ENCODE measurements at regions not wholly inside any gene's neighbourhood (a gene's known extent, or its start where the extent isn't known, plus 50 kb on each side); places are given as distances from the start of the nearest gene placed in this dataset.

DNA sequence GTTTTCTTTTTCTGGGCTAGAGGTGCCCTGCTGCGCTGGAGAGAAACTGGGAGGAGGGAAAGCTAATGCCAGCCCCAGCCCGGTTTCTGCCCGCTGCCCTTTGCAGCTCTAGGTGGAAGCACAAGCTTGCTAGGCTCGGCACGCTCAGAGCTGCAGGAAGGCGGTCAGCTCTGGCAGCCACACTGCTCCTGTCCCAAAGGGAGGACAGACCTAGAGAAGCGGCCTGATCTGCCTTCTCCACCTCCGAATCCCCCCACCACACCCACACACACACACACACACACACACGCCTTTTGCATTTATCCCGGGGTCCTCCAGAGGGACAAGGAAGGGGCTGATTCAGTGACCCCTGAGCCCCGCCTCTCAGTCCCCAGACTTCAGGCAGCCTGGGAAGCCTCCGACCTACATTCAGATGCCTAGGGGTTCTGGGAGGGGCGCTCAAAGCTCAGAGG, 418.1 kb downstream of the SOX9 start:
- no peak for TF ChIP-seq GATA3 (IDR thresholded peaks at IDR 0.05; ENCODE audit: low read depth, low read length)
- no peak for TF ChIP-seq GATA2 (IDR thresholded peaks at IDR 0.05; ENCODE audit: low read depth, low read length)

DNA sequence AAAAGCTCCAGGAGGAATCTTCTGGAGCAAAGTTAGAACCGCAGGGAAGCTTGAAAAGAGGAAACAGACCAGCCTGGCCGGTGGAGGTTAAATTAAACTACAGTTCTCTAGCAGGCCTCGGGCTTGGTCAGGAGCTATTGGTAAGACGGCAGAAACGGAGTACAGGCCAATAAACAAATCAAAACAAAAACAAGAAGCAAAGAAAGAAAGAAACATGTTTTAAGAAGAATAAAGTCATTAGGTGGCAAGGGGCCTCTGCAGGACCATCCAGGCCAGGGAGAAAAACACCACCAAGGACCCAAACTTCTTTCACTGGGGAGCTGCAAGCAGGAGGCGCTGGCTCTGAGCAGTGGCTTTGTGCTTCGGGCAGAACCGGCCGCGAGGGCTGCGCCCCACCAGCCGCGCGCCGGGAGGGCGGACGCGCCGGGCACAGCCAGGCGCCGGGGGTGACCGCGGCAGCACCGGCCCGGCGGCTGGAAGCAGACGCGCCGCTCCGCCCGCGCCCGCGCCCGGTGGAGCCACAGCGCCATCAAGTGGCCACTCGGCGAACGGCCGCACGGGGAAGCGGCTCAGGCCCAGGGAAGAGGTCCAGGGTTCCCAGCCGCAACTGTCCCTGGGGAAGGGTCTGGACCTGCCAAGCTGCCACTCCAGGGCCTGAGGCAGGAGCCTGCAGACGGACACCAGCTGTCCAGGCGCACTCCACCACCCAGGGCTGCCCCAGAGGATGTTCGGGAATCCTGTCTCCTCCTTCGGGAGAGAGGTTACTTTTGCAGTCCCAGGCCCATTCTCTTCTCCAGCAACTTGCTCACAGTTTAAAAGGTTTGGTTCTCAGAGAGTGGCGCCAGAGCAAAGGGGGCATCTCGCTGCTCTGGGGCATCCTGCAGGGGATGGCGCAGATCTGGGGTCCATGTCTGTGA, 419.4 kb downstream of the SOX9 start:
- TF ChIP-seq GATA3 (IDR thresholded peaks at IDR 0.05; ENCODE audit: low read depth, low read length) (no peak), GATA2 (IDR thresholded peaks at IDR 0.05; ENCODE audit: low read depth, low read length) (no peak)

DNA sequence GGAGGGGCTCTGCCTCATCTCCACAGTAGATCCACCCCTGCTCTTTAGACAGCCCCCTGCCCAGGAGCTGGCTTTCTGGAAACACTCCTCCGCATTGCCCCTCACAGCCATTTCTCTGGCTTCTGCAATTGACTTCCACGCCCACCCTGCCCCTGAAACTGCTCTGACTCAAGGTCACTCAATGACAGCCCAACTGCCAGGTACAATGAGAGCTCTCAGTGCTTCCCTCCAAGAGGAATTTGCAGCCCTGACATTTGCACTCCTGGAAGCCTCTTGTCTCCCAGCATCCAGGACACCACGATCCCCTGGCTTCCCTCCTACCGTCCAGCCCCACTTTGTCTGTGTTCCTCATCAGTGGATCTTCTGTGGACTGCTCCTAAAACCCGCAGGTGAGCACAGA, 421.5 kb downstream of the SOX9 start:
- no peak for TF ChIP-seq GATA2 (IDR thresholded peaks at IDR 0.05; ENCODE audit: low read depth, low read length)

DNA sequence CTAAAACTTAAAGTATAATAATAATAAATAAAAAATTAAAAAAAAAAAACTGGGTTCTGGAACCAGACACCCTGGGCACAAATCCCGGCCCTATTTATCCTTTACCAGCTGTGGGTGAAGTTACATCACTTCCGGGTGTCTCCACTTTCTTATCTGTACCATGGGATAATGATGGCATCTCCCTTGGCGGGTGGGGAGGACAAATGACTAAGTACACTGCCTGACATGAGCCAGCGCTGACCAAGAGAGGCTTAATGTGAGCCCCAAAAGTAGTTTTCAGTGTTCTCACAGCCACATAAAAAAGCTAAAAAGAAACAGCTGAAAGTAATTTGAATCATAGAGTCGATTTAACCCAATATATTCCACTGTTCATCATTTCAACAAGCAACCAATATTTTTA, 424.9 kb downstream of the SOX9 start:
- TF ChIP-seq GATA3 (IDR thresholded peaks at IDR 0.05; ENCODE audit: low read depth, low read length) (no peak), GATA2 (IDR thresholded peaks at IDR 0.05; ENCODE audit: low read depth, low read length) (no peak)

DNA sequence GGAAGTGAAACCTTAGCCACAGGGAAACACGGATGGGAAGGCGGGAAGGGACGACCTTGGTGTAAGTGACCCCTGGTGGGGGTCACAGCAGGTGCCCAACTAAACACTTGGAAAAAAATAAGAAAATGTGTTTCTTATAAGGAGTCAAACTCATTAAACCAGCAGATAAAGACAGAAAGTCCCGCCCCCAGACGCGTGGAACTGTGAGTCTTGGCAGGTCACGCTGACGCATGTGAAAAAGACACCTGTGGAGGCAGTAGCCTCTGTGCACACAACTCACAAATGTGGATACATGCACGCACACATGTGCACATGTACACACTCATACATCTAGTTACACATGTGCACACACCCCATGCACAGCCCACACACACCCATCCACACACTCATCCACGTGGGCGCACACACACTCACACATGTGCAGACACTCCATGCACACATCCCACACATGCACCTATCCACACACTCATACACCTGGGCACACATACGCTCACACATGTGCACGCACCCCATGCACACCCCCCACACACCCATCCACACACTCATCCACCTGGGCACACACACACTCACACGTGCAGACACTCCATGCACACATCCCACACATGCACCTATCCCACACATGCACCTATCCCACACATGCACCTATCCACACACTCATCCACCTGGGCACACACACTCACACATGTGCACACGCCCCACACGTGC, 432.4 kb downstream of the SOX9 start:
- TF ChIP-seq GATA3 (IDR thresholded peaks at IDR 0.05; ENCODE audit: low read depth, low read length) (no peak), GATA2 (IDR thresholded peaks at IDR 0.05; ENCODE audit: low read depth, low read length) (no peak)

DNA sequence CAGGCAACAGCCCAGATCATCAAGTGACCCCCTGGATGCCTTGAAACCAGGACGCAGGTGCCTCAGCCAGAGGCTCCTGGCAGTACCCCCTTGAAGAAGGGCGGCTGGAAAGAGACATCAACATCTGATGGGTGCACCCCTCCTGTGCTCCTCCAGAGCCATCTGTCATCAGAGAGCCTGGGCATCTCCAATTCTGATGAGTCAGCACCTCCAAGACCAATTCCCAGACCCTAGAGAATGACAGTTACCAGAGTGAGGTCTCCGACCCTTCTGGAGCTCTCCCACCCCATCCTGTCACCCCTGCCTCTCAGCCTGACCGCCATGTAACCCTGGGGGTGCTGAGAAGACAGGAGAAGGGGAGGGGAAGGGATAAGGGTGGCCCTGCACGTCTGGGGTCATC, 433.7 kb downstream of the SOX9 start:
- TF ChIP-seq GATA3 (IDR thresholded peaks at IDR 0.05; ENCODE audit: low read depth, low read length) = no peak
- TF ChIP-seq GATA2 (IDR thresholded peaks at IDR 0.05; ENCODE audit: low read depth, low read length) = no peak

DNA sequence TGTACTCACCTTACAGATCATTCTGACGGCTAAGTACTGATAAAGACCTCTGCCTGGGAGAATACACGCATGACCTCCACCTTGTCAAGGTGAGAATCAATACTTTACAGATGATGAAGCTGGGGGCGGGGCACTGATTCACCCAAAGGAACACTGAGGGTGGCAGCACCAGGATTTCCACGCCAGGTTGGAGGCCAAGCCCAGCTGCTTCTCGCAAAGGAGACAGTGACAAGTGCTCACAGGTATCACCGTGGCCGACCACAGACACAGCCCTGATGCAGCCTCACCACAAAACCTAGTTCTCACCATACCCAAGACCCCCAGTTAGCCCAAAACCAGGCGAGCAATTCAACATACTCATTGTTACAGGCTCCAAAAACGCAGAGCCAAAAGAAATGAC, 434.2 kb downstream of the SOX9 start:
- TF ChIP-seq GATA2 (IDR thresholded peaks at IDR 0.05; ENCODE audit: low read depth, low read length) (no peak), GATA3 (IDR thresholded peaks at IDR 0.05; ENCODE audit: low read depth, low read length) (no peak)

DNA sequence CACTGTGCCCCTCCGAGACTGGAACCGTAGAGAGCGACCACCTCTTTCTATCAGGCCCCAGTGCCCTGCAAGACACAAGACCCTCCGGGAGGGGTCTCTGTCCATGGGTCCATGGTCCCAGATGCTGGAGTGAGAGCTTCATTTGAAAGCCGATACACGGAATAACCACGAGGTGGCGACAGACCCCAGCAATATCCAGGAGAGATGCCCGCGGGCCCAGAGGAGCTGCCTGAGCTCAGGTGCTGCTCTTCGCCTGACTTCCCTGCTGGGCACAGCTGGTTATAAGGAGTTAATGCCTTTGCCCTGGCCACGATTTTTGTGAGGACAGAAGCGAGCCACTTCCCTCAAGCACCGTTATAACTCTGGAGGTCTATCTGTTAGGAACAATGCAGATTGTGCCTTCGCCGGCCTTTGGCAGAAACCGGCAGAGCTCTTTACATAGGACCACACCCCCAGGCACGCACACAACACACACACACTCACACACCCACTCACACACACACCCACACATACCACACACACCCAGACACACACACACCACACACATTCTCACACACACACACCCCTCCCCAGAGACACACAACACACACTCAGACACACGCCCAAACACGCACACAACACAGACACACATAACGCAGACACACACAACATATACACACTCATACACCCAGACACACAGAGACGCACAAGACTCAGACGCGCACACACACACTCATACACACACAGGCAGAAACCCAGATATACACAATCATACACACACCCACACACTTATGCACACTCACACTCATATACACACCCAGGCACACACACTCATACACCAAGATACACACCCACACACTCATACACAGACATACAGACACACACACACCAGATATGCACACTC, 436.4 kb downstream of the SOX9 start:
- no peak for TF ChIP-seq GATA2 (IDR thresholded peaks at IDR 0.05; ENCODE audit: low read depth, low read length)
- no peak for TF ChIP-seq GATA3 (IDR thresholded peaks at IDR 0.05; ENCODE audit: low read depth, low read length)

DNA sequence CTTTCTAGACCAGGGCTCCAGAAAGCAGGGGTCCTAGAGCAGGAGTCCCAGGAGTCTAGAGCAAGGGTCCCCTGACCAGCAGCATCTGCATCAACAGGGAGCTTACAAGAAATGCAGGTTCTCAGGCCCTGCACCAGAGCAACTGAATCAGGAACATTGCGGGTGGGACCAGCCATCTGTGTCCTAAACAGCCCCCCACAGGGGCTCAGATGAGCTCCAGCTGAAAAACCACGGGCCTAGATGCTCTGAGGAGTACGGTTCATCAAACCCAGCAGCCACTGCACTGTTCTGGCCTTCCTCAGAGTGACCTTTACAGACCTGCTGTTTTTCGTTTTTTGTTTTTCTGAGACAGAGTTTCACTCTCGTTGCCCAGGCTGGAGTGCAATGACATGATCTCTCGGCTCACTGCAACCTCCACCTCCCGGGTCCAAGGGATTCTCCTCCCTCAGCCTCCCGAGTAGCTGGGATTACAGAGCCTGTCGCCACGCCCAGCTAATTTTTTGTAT, 438.2 kb downstream of the SOX9 start:
- TF ChIP-seq GATA2 (IDR thresholded peaks at IDR 0.05; ENCODE audit: low read depth, low read length) (no peak), GATA3 (IDR thresholded peaks at IDR 0.05; ENCODE audit: low read depth, low read length) (no peak)

DNA sequence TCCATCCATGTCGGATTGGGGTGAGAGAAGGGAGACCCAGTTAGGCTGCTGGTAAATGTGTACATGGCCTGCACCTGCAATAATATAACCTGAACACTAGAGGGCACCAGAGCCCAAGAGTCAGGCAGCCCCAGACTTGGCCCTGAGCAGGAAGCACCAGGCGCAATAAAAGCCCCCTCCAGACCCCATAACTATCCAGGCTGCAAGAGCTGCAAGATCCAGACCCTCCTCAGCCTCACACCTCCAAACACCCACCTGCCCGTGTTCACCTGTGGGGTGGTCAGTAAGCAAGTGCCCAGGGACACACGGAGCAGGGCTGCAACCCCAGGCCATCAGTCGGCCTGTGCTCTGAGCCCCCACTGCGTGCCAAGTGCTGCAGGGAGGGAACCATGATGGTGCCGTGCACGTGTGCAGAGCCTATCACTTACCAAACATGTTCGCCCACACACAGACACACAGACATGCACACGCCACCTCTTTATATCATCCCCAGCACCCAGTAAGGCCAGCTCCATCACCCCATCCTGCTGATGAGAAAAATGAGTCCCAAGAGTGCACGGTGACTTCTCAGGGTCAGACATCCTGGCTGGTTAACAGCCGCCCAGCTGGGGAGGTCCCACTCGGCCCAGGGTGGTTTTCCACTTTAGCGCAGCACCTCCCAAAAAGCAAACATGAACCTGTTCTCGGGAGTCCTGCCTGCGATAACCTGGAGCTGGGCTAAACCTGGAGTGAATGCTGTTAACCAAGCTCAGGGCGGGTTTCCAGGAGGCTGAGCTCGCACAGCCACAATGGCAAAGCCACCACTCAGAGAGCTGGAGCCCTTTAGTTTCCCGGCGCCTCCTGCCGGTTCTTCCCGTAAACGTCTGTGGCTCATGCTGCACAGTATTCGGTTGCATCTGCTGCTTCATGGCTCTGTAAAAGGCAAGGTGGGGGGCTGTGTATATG, 439.8 kb downstream of the SOX9 start:
- TF ChIP-seq GATA3 (IDR thresholded peaks at IDR 0.05; ENCODE audit: low read depth, low read length) = no peak
- no peak for TF ChIP-seq GATA2 (IDR thresholded peaks at IDR 0.05; ENCODE audit: low read depth, low read length)

DNA sequence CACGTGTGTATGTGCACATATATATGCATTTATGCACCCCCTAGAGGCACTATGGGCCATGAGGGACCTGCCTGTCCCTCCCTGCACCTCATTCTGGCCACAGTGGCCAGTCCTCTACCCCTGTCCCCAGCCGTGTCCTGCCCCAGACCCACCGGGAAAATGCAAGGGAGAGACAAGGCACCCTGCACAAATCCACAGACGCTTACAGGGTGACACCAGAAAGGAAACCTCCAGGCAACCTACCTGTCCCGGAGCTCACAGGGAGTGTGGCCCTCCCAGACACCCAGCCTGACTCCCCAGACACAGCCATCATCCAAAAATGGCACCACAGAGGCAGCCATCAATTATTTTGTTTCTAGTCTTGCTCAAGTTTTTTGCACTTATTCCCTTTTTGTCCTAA, 440.4 kb downstream of the SOX9 start:
- TF ChIP-seq GATA2 (IDR thresholded peaks at IDR 0.05; ENCODE audit: low read depth, low read length) = no peak
- TF ChIP-seq GATA3 (IDR thresholded peaks at IDR 0.05; ENCODE audit: low read depth, low read length) = no peak

DNA sequence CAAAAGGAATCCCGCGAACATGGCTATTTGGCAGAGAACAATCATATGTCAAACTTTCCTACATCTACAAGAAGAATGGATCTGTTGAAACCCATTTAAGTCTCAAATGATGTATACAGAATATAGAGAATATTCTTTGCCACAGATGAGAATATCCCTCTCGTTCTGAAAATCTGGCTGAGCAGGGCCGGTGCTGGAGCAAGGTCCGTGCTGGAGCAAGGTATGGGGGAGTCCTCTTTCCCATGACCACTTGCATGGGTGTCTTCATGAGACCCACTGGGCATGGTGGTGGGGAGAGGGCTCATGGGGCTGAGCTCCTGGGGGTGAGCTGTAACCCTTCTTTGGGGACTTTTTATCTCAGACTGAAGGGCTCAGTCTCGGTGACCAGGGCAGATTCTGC, 440.9 kb downstream of the SOX9 start:
- TF ChIP-seq GATA2 (IDR thresholded peaks at IDR 0.05; ENCODE audit: low read depth, low read length) (no peak), GATA3 (IDR thresholded peaks at IDR 0.05; ENCODE audit: low read depth, low read length) (no peak)
